K562 (cell line): ENCODE measurements at regions not wholly inside any gene's neighbourhood (a gene's known extent, or its start where the extent isn't known, plus 50 kb on each side); places are given as distances from the start of the nearest gene placed in this dataset.

Experiments
- ATAC-seq: fragments of 200-7000 bp; cut with Tn5 transposase; 3 replicates; pipeline ENCODE4 v1.9.1; 2020; ENCODE audit warnings: moderate library complexity
- BruUV-seq: library from RNA; stranded (reverse); fragments of 400-500 nt; replicated peaks from 2 replicates; lab custom pipeline; 2021; lab: Mats Ljungman, UMichigan
- CTCF ChIA-PET: fragments of 300-600 bp; formaldehyde crosslinking; extraction: SDS; loops from one replicate; lab custom pipeline; 2021; ENCODE audit warnings: low intra/inter-chr PET ratio; lab: Yijun Ruan, JAX
- POLR2A ChIA-PET: fragments of 300-600, 350-650 bp; sonication (Branson Sonifier 250); formaldehyde crosslinking; extraction: SDS; loops from one replicate; lab custom pipeline; 2021; ENCODE audit warnings: antibody characterized with exemption, inconsistent platforms; lab: Yijun Ruan, JAX
- DNase-seq, 4 experiments: peaks; one replicate each; pipeline versions ENCODE4 v3.0.0 to v3.0.0-alpha.2; 2011 to 2018; ENCODE audit warnings: low spot score in 3 of 4, mixed read lengths in 3 of 4; ENCODE audit errors: extremely low read depth in 1 of 4
- FAIRE-seq: peaks from 2 replicates; lab custom pipeline; 2011; peaks lifted over from hg19 to GRCh38; lab: Jason Lieb, UNC
- H2AFZ ChIP-seq: 2 replicates; pipeline ENCODE4 v1.6.0; 2011; ENCODE audit warnings: low read depth, low read length, control low read depth, inconsistent platforms
- H3K27ac ChIP-seq: fragments of 200-600 bp; 3 replicates; pipeline ENCODE4 v1.8.0; 2011; ENCODE audit warnings: low read depth, mild to moderate bottlenecking, control low read depth, inconsistent platforms, low read length, moderate library complexity, mixed read lengths; ENCODE audit errors: extremely low read depth
- H3K27me3 ChIP-seq, 2 experiments: fragments of 300-600 bp in 1 of 2; 2 replicates in 1 of 2; 3 replicates in 1 of 2; pipeline versions ENCODE4 v1.6.0 to v1.8.0; 2011; ENCODE audit warnings: inconsistent platforms in 2 of 2, low read length in 2 of 2, mild to moderate bottlenecking in 1 of 2, mixed read lengths in 1 of 2, moderate library complexity in 1 of 2; ENCODE audit not compliant: control insufficient read depth in 2 of 2, insufficient read depth in 2 of 2
- H3K36me3 ChIP-seq: fragments of 300-600 bp; 3 replicates; pipeline ENCODE4 v1.8.0; 2011; ENCODE audit warnings: mild to moderate bottlenecking, low read length, inconsistent platforms; ENCODE audit not compliant: control insufficient read depth, insufficient read depth
- H3K4me1 ChIP-seq, 2 experiments: fragments of 200-600 bp in 1 of 2; replicated peaks in 1 of 2; 2 replicates in 1 of 2; 3 replicates in 1 of 2; pipeline versions ENCODE4 v1.5.1 to v1.8.0; 2011; ENCODE audit warnings: inconsistent platforms in 2 of 2, low read length in 2 of 2, mild to moderate bottlenecking in 1 of 2, mixed read lengths in 1 of 2, moderate library complexity in 1 of 2; ENCODE audit not compliant: control insufficient read depth in 2 of 2, insufficient read depth in 2 of 2
- H3K4me2 ChIP-seq: 2 replicates; pipeline ENCODE4 v1.6.1; 2011; ENCODE audit warnings: low read length, control low read depth, inconsistent platforms, mixed read lengths; ENCODE audit not compliant: insufficient read depth
- H3K4me3 ChIP-seq: fragments of 200-600 bp; sonication (generic), shearing (Covaris generic); 2 replicates; pipeline ENCODE4 v1.5.1; 2016; ENCODE audit warnings: control low read depth, inconsistent platforms
- H3K79me2 ChIP-seq: fragments of 200-600 bp; 3 replicates; pipeline ENCODE4 v1.8.0; 2011; ENCODE audit warnings: low read length, inconsistent platforms; ENCODE audit not compliant: control insufficient read depth, insufficient read depth
- H3K9ac ChIP-seq, 2 experiments: 2 replicates each; pipeline versions ENCODE4 v1.6.0 to v1.6.1; 2011; ENCODE audit warnings: low read depth in 2 of 2, low read length in 2 of 2, control low read depth in 1 of 2, inconsistent platforms in 1 of 2, mild to moderate bottlenecking in 1 of 2, mixed read lengths in 1 of 2; ENCODE audit not compliant: insufficient read depth in 1 of 2
- H3K9me1 ChIP-seq: one replicate; pipeline ENCODE4 v1.6.0; 2011; ENCODE audit warnings: inconsistent platforms, mild to moderate bottlenecking, low read length, moderate library complexity; ENCODE audit not compliant: control insufficient read depth, insufficient read depth
- H3K9me3 ChIP-seq: replicated peaks from 2 replicates; pipeline ENCODE4 v1.5.1; 2011; ENCODE audit warnings: low read depth, low read length, inconsistent platforms; ENCODE audit not compliant: control insufficient read depth, insufficient read depth
- H4K20me1 ChIP-seq: replicated peaks from 2 replicates; pipeline ENCODE4 v1.6.1; 2011; ENCODE audit warnings: low read length, inconsistent platforms, mixed read lengths; ENCODE audit not compliant: control insufficient read depth, insufficient read depth
- CHD2 ChIP-seq: IDR thresholded peaks from 2 replicates; pipeline ENCODE4 v1.6.1; 2011; ENCODE audit warnings: low read depth, low read length
- SP1 ChIP-seq: sonication (generic); formaldehyde crosslinking; IDR thresholded peaks from 2 replicates; pipeline ENCODE4 v1.8.1; 2022; ENCODE audit warnings: mild to moderate bottlenecking, missing genetic modification reagents
- TEAD2 ChIP-seq: fragments of 450-650 bp; IDR thresholded peaks from 2 replicates; pipeline ENCODE4 v1.6.1; 2016; ENCODE audit warnings: missing genetic modification characterization, control low read depth, missing compliant biosample characterization
- ZNF263 ChIP-seq: sonication (generic); formaldehyde crosslinking; IDR thresholded peaks from 2 replicates; pipeline ENCODE4 v1.8.0; 2022; ENCODE audit warnings: mild to moderate bottlenecking, missing genetic modification reagents, borderline replicate concordance
- WGBS: fragments of 100-300 bp; shearing (Covaris generic); methylation state at CpG from one replicate; pipeline ENCODE4 v1.1.6; 2016; ENCODE audit warnings: low coverage, mixed read lengths; ENCODE audit not compliant: insufficient coverage; ENCODE audit errors: missing lambda C conversion rate; 5-methylcytosine and 5-hydroxymethylcytosine counted together
- in situ Hi-C: fragments of 300-500 bp; cut with MboI; formaldehyde crosslinking; loops from 4 replicates; pipeline ENCODE4 v1.15.0; 2018; ENCODE audit warnings: inconsistent platforms, mixed read lengths
- intact Hi-C: fragments of 100-400 bp; cut with micrococcal nuclease; formaldehyde crosslinking; loops from 2 replicates; pipeline ENCODE4 v1.14.2; 2022
- TF ChIP-seq, protein P1 (sequence below): fragments of 200-800 bp; sonication (Bioruptor generic); IDR thresholded peaks from 2 replicates; pipeline ENCODE4 v1.6.1; 2016; ENCODE audit warnings: missing genetic modification characterization, missing compliant biosample characterization

DNA sequence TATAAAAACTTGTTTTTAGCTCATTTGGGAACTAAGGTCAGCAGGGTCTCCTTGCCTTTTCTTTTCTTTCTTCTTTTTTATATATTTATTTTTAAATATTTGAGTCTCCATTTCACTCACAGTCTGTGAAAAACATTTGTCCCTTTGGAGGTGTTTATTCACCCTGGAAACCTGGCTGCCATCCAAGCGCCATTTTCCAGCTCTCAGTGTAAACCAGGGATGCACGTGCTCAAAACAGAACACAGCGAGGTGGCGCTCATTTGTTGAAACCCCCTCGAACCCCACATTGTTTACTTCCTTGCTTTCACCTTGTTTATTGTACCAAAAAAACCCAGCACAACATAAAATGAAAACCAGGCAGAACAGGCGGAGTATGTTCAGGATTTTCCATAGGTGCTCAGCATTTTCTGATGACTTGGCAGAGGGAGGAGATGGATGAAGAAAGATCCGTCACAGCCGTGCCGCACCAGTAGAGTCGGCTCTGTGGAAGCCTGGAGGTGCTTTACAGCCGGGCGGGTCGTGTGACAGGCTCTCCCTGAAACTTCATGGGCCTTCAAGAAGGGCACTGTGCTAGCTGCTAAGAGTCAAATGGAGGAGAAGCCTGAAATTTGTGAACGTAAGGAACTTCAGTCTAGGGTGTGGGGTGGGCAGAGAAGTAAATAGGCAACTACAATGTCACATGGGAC lies 284.4 kb downstream of the FOXL1 start (continued):
- TF ChIP-seq, protein P1, sequence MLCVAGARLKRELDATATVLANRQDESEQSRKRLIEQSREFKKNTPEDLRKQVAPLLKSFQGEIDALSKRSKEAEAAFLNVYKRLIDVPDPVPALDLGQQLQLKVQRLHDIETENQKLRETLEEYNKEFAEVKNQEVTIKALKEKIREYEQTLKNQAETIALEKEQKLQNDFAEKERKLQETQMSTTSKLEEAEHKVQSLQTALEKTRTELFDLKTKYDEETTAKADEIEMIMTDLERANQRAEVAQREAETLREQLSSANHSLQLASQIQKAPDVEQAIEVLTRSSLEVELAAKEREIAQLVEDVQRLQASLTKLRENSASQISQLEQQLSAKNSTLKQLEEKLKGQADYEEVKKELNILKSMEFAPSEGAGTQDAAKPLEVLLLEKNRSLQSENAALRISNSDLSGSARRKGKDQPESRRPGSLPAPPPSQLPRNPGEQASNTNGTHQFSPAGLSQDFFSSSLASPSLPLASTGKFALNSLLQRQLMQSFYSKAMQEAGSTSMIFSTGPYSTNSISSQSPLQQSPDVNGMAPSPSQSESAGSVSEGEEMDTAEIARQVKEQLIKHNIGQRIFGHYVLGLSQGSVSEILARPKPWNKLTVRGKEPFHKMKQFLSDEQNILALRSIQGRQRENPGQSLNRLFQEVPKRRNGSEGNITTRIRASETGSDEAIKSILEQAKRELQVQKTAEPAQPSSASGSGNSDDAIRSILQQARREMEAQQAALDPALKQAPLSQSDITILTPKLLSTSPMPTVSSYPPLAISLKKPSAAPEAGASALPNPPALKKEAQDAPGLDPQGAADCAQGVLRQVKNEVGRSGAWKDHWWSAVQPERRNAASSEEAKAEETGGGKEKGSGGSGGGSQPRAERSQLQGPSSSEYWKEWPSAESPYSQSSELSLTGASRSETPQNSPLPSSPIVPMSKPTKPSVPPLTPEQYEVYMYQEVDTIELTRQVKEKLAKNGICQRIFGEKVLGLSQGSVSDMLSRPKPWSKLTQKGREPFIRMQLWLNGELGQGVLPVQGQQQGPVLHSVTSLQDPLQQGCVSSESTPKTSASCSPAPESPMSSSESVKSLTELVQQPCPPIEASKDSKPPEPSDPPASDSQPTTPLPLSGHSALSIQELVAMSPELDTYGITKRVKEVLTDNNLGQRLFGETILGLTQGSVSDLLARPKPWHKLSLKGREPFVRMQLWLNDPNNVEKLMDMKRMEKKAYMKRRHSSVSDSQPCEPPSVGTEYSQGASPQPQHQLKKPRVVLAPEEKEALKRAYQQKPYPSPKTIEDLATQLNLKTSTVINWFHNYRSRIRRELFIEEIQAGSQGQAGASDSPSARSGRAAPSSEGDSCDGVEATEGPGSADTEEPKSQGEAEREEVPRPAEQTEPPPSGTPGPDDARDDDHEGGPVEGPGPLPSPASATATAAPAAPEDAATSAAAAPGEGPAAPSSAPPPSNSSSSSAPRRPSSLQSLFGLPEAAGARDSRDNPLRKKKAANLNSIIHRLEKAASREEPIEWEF (CRISPR knock-in tag) = no peak
- TF ChIP-seq CHD2 = no peak

DNA sequence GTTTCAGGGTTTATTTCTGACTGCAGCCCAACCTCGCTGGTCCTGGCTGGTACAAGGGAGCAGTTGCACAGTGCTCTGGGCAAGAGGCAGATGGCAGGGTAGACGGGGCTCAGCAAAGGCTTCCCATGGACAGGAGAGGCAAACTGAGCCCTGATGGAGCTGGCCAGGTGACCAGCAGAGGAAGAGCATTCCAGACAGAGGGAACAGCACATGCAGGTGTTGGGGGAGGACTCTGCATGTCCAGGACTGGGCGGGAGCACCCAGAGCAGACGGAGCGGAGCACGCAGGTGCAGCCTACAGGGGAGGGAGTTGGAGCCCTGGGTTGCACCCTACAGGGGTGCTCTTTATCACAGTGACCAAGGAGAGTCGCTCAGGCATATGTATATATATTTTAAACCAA lies 285.3 kb downstream of the FOXL1 start:
- no TSS peak for BruUV-seq
- no peak for FAIRE-seq
- 0 out of 2 replicates have a peak, but pooled peaks have one; percentile 40 for TF ChIP-seq ZNF263
- TF ChIP-seq TEAD2 (tag) = no peak
- no peak for TF ChIP-seq SP1 (CRISPR knock-in tag)

More for the DNA sequence above, 285.3 kb downstream of the FOXL1 start:
- Histone ChIP-seq H3K4me1 (peaks cover 0 to 4% of the 10 kb centered on the region in 2 experiments; a peak in 2 of 5 replicates), H3K27me3 (peaks cover 0 to 47% of the 10 kb centered on the region in 2 experiments; a peak in 2 of 5 replicates), H3K9me1 (no peaks in the 10 kb centered on the region), H3K79me2 (no peaks in the 10 kb centered on the region), H3K9ac (no peak overlapping the region), H3K27ac (no peak overlapping the region), H3K36me3 (no peaks in the 10 kb centered on the region), H3K4me2 (no peak overlapping the region), H2AFZ (no peak overlapping the region), H4K20me1 (no peaks in the 10 kb centered on the region), H3K4me3 (no peak overlapping the region), H3K9me3 (no peaks in the 10 kb centered on the region)
- in situ Hi-C loops (no loop called here), intact Hi-C loops (no loop called here)
- WGBS = 2% methylated on average over 7 of the region's 7 CpGs
- ATAC-seq (no peak), DNase-seq (no peak)
- ChIA-PET POLR2A (interaction anchor here (0.5 kb wide), 1 partner anchor 905 kb away, joined by 3 read pairs; no protein-coding TSS in a partner anchor), CTCF (no interaction called here)
